GM18502 (cell line): ENCODE measurements at regions not wholly inside any gene's neighbourhood (a gene's known extent, or its start where the extent isn't known, plus 50 kb on each side); places are given as distances from the start of the nearest gene placed in this dataset.

Experiments
- ATAC-seq: cut with Tn5 transposase; IDR thresholded peaks from one replicate; pipeline ENCODE4 v1.9.1; 2021; ENCODE audit warnings: mild to moderate bottlenecking; ENCODE audit not compliant: unreplicated experiment, poor library complexity

- ATAC-seq = no peak
Observed at GRCh38 chr5:67509402-67510186, 313.0 kb upstream of the CD180 start.

- ATAC-seq = no peak
Observed at GRCh38 chr5:67506241-67506640, 309.6 kb upstream of the CD180 start.

- ATAC-seq = no peak
Observed at GRCh38 chr5:67502951-67503350, 306.4 kb upstream of the CD180 start.

- no peak for ATAC-seq
Observed at GRCh38 chr5:67496051-67496450, 299.5 kb upstream of the CD180 start.

GRCh38 chr5:67495072-67495471 is 298.5 kb upstream of the CD180 start:
- ATAC-seq = no peak

- no peak for ATAC-seq
Observed at GRCh38 chr5:67494186-67494855, 297.7 kb upstream of the CD180 start.

- ATAC-seq = no peak
Observed at GRCh38 chr5:67493676-67494075, 297.1 kb upstream of the CD180 start.

GRCh38 chr5:67490543-67491321 is 294.1 kb upstream of the CD180 start:
- ATAC-seq = no peak

- ATAC-seq = no peak
Observed at GRCh38 chr5:67488885-67489284, 292.3 kb upstream of the CD180 start.

- no peak for ATAC-seq
Observed at GRCh38 chr5:67487862-67488261, 291.3 kb upstream of the CD180 start.

- no peak for ATAC-seq
Observed at GRCh38 chr5:67483453-67484030, 286.9 kb upstream of the CD180 start.

- ATAC-seq = no peak
Observed at GRCh38 chr5:67481362-67481761, 284.8 kb upstream of the CD180 start.

- ATAC-seq = no peak
Observed at GRCh38 chr5:67478337-67478736, 281.7 kb upstream of the CD180 start.

- no peak for ATAC-seq
Observed at GRCh38 chr5:67476995-67477394, 280.4 kb upstream of the CD180 start.

- no peak for ATAC-seq
Observed at GRCh38 chr5:67476531-67476930, 279.9 kb upstream of the CD180 start.

GRCh38 chr5:67475489-67475888 is 278.9 kb upstream of the CD180 start:
- no peak for ATAC-seq

- no peak for ATAC-seq
Observed at GRCh38 chr5:67474597-67475238, 278.1 kb upstream of the CD180 start.

GRCh38 chr5:67467110-67467509 is 270.5 kb upstream of the CD180 start:
- ATAC-seq = no peak

- ATAC-seq = peak; percentile 53
Observed at GRCh38 chr5:67465537-67466207, 269.1 kb upstream of the CD180 start.

- no peak for ATAC-seq
Observed at GRCh38 chr5:67462147-67462546, 265.5 kb upstream of the CD180 start.
